GM12878 (cell line): ENCODE measurements at regions not wholly inside any gene's neighbourhood (a gene's known extent, or its start where the extent isn't known, plus 50 kb on each side); places are given as distances from the start of the nearest gene placed in this dataset.

Experiments used
- ATAC-seq: fragments of 200-7000 bp; cut with Tn5 transposase; 3 replicates; pipeline ENCODE4 v1.9.1; 2020; ENCODE audit warnings: mild to moderate bottlenecking, moderate library complexity
- BruUV-seq: library from RNA; stranded (reverse); fragments of 400-500 nt; replicated peaks from 2 replicates; lab custom pipeline; 2021; lab: Mats Ljungman, UMichigan
- CTCF ChIA-PET: fragments of 300-600 bp; sonication (Branson Sonifier 250); formaldehyde crosslinking; extraction: SDS; loops from one replicate; lab custom pipeline; 2021; ENCODE audit warnings: inconsistent platforms; lab: Yijun Ruan, JAX
- POLR2A ChIA-PET: fragments of 350-600 bp; formaldehyde crosslinking; extraction: SDS; loops from one replicate; lab custom pipeline; 2021; ENCODE audit warnings: inconsistent platforms; lab: Charles Lee
- RAD21 ChIA-PET: fragments of 300-600 bp; sonication (Branson Sonifier 250); formaldehyde crosslinking; loops from one replicate; lab custom pipeline; 2023; ENCODE audit warnings: antibody characterized with exemption; ENCODE audit not compliant: unreplicated experiment; lab: Charles Lee
- SMC1A ChIA-PET: fragments of 300-600 bp; sonication (Branson Sonifier 250); formaldehyde crosslinking; loops from one replicate; lab custom pipeline; 2023; ENCODE audit not compliant: unreplicated experiment, uncharacterized antibody; lab: Charles Lee
- DNase-seq: peaks from one replicate; pipeline ENCODE4 v3.0.0-alpha.2; 2011; ENCODE audit warnings: low read depth, low spot score
- FAIRE-seq: peaks from 3 replicates; lab custom pipeline; 2011; peaks lifted over from hg19 to GRCh38; lab: Jason Lieb, UNC
- H2AFZ ChIP-seq: 2 replicates; pipeline ENCODE4 v1.6.0; 2011; ENCODE audit warnings: low read depth, low read length, control low read depth; ENCODE audit not compliant: control insufficient read depth
- H3K27ac ChIP-seq: 2 replicates; pipeline ENCODE4 v1.5.1; 2011; ENCODE audit warnings: control low read depth; ENCODE audit not compliant: control insufficient read depth, insufficient read depth
- H3K27me3 ChIP-seq, 2 experiments: replicated peaks in 1 of 2; 2 replicates each; pipeline versions ENCODE4 v1.6.0 to v1.6.1; 2011; ENCODE audit warnings: low read length in 1 of 2; ENCODE audit not compliant: control insufficient read depth in 2 of 2, insufficient read depth in 2 of 2
- H3K36me3 ChIP-seq, 2 experiments: 2 replicates each; pipeline ENCODE4 v1.5.1; 2011; ENCODE audit warnings: low read length in 1 of 2; ENCODE audit not compliant: control insufficient read depth in 2 of 2, insufficient read depth in 2 of 2
- H3K4me1 ChIP-seq: 2 replicates; pipeline ENCODE4 v1.6.1; 2011; ENCODE audit warnings: mild to moderate bottlenecking, low read length, moderate library complexity, mixed read lengths; ENCODE audit not compliant: control insufficient read depth, insufficient read depth
- H3K4me2 ChIP-seq: 2 replicates; pipeline ENCODE4 v1.6.0; 2011; ENCODE audit warnings: control low read depth; ENCODE audit not compliant: control insufficient read depth, insufficient read depth
- H3K4me3 ChIP-seq: fragments of 200-600 bp; sonication (generic); 2 replicates; pipeline ENCODE4 v1.5.1; 2016
- H3K79me2 ChIP-seq: 2 replicates; pipeline ENCODE4 v1.6.0; 2011; ENCODE audit warnings: low read length; ENCODE audit not compliant: control insufficient read depth, insufficient read depth
- H3K9ac ChIP-seq: 2 replicates; pipeline ENCODE4 v1.8.0; 2011; ENCODE audit warnings: low read length, control low read depth, mixed read lengths; ENCODE audit not compliant: control insufficient read depth, insufficient read depth
- H3K9me3 ChIP-seq: replicated peaks from 3 replicates; pipeline ENCODE4 v1.5.1; 2011; ENCODE audit warnings: mild to moderate bottlenecking, low read length; ENCODE audit not compliant: control insufficient read depth, insufficient read depth
- H4K20me1 ChIP-seq: 2 replicates; pipeline ENCODE4 v1.6.0; 2011; ENCODE audit not compliant: control insufficient read depth, insufficient read depth
- CBX3 ChIP-seq: fragments of 200-600 bp; sonication (generic); IDR thresholded peaks from 2 replicates; pipeline ENCODE4 v1.6.1; 2016; ENCODE audit warnings: low read depth, borderline replicate concordance
- CREB1 ChIP-seq: IDR thresholded peaks from 2 replicates; pipeline ENCODE4 v1.6.1; 2012; ENCODE audit warnings: low read depth, mild to moderate bottlenecking, inconsistent platforms
- CREM ChIP-seq: IDR thresholded peaks from 2 replicates; pipeline ENCODE4 v1.6.1; 2014; ENCODE audit warnings: antibody characterized with exemption, low read depth
- ETV6 ChIP-seq, 2 experiments: fragments of 450-650 bp in 1 of 2; IDR thresholded peaks in 1 of 2; conservative IDR thresholded peaks in 1 of 2; 2 replicates each; pipeline ENCODE4 v1.6.1; 2014; ENCODE audit warnings: antibody characterized with exemption in 1 of 2, borderline replicate concordance in 1 of 2, low read depth in 1 of 2, mild to moderate bottlenecking in 1 of 2, moderate library complexity in 1 of 2
- FOXM1 ChIP-seq: IDR thresholded peaks from 2 replicates; pipeline ENCODE4 v1.6.1; 2012; ENCODE audit warnings: low read depth, mild to moderate bottlenecking, inconsistent platforms, low read length, moderate library complexity
- HDAC6 ChIP-seq: fragments of 200-600 bp; sonication (generic); IDR thresholded peaks from one replicate; pipeline ENCODE4 v1.8.0; 2017; ENCODE audit warnings: antibody characterized with exemption; ENCODE audit not compliant: unreplicated experiment
- IKZF1 ChIP-seq: fragments of 450-650 bp; conservative IDR thresholded peaks from 2 replicates; pipeline ENCODE4 v1.6.1; 2017; ENCODE audit warnings: antibody characterized with exemption, mild to moderate bottlenecking
- JUNB ChIP-seq: IDR thresholded peaks from 2 replicates; pipeline ENCODE4 v1.6.1; 2016; ENCODE audit warnings: antibody characterized with exemption, mild to moderate bottlenecking
- JUND ChIP-seq: IDR thresholded peaks from 2 replicates; pipeline ENCODE4 v1.6.1; 2012; ENCODE audit warnings: low read depth, mild to moderate bottlenecking, low read length, improper control_type of control experiment, moderate library complexity
- MTA2 ChIP-seq: fragments of 450-650 bp; IDR thresholded peaks from 2 replicates; pipeline ENCODE4 v1.6.1; 2016; ENCODE audit warnings: low read depth, mild to moderate bottlenecking, moderate library complexity
- NFIC ChIP-seq: IDR thresholded peaks from 2 replicates; pipeline ENCODE4 v1.6.1; 2012; ENCODE audit warnings: low read depth, mild to moderate bottlenecking, inconsistent platforms, low read length, moderate library complexity
- PAX5 ChIP-seq: IDR thresholded peaks from 2 replicates; pipeline ENCODE4 v1.6.1; 2011; ENCODE audit warnings: low read depth, low read length, borderline replicate concordance
- POU2F2 ChIP-seq: IDR thresholded peaks from 3 replicates; pipeline ENCODE4 v1.6.1; 2011; ENCODE audit warnings: low read depth, mild to moderate bottlenecking, low read length, borderline replicate concordance
- RELA ChIP-seq: fragments of 450-650 bp; IDR thresholded peaks from 2 replicates; pipeline ENCODE4 v1.8.0; 2014; ENCODE audit warnings: borderline replicate concordance; ENCODE audit not compliant: partially characterized antibody
- SPI1 ChIP-seq: IDR thresholded peaks from 2 replicates; pipeline ENCODE4 v1.6.1; 2011; ENCODE audit warnings: low read depth, mild to moderate bottlenecking, low read length, moderate library complexity, borderline replicate concordance; ENCODE audit not compliant: insufficient read depth
- STAT1 ChIP-seq: fragments of 450-650 bp; conservative IDR thresholded peaks from 2 replicates; pipeline ENCODE4 v1.6.1; 2014; ENCODE audit warnings: antibody characterized with exemption, mild to moderate bottlenecking
- TAF1 ChIP-seq: IDR thresholded peaks from 2 replicates; pipeline ENCODE4 v1.6.1; 2011; ENCODE audit warnings: mild to moderate bottlenecking, low read depth, low read length, borderline replicate concordance
- TCF12 ChIP-seq: IDR thresholded peaks from 2 replicates; pipeline ENCODE4 v1.6.1; 2011; ENCODE audit warnings: low read depth, mild to moderate bottlenecking, low read length
- TCF3 ChIP-seq: IDR thresholded peaks from 2 replicates; pipeline ENCODE4 v1.6.1; 2012; ENCODE audit warnings: low read depth, mild to moderate bottlenecking, low read length, borderline replicate concordance; ENCODE audit not compliant: insufficient read depth
- YY1 ChIP-seq: IDR thresholded peaks from 2 replicates; pipeline ENCODE4 v1.6.1; 2011; ENCODE audit warnings: low read depth, mild to moderate bottlenecking, low read length
- WGBS: methylation state at CpG from one replicate; pipeline ENCODE4 v1.1.6; 2016; ENCODE audit warnings: low lambda C conversion rate; ENCODE audit not compliant: insufficient replicate concordance, insufficient coverage; ENCODE audit errors: missing lambda C conversion rate; 5-methylcytosine and 5-hydroxymethylcytosine counted together
- in situ Hi-C: fragments of 300-500 bp; cut with MboI; formaldehyde crosslinking; loops from 9 replicates; pipeline ENCODE4 v1.14.3; 2018; ENCODE audit warnings: mixed read lengths
- intact Hi-C: fragments of 100-400 bp; cut with micrococcal nuclease; formaldehyde crosslinking; loops from one replicate; pipeline ENCODE4 v1.14.2; 2022; ENCODE audit not compliant: unreplicated experiment
- TF ChIP-seq, protein P1 (sequence below): fragments of 450-650 bp; IDR thresholded peaks from 2 replicates; pipeline ENCODE4 v1.6.1; 2017; ENCODE audit warnings: mild to moderate bottlenecking
- TF ChIP-seq, protein P2 (sequence below): fragments of 450-650 bp; IDR thresholded peaks from 2 replicates; pipeline ENCODE4 v1.6.1; 2017; ENCODE audit warnings: low read depth, mild to moderate bottlenecking, moderate library complexity

DNA sequence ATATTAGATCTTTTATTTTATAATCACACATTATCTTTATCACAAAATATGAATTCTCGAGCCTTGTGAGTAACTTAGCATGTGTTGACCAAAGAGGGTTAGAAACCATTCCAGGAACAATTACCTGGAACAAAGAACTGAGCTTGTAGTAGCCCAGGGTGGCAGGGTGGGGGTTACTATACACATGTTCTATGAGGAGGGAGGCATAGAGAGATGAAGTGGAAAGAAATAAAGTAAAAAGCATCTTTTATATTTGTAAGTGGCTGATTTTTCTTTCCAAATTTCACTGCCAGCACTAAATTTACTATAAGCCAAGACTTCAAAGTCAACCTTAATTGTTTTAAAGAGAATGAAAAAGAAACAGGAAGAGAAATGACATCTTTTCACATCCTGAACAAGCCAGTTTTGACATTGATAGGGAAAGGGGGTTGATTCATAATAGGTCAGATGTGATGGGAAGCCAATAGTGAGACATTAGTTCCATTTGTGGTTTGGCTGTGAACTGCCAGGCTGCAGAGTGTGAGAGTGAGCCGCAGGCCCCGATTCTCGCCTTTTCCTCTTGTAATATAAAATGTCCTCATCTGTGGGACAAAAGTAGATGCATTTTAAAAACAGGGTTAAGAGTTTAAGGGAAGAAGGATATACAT is 52.7 kb upstream of the MYB start:
- Histone ChIP-seq H4K20me1 (no peaks in the 10 kb centered on the region), H3K4me3 (no peak overlapping the region), H3K27me3 (no peaks in the 10 kb centered on the region), H3K9ac (no peak overlapping the region), H3K79me2 (no peaks in the 10 kb centered on the region), H3K9me3 (no peaks in the 10 kb centered on the region), H3K4me2 (peak overlapping the region; percentile 41; the same call in 1 of the 2 replicates), H2AFZ (peak overlapping the region; percentile 11), H3K4me1 (peaks cover 8% of the 10 kb centered on the region), H3K27ac (peak overlapping the region; percentile 45; the same call in 1 of the 2 replicates), H3K36me3 (no peaks in the 10 kb centered on the region)
- ChIA-PET RAD21 (interaction anchor here (0.7 to 2.5 kb wide), 13 partner anchors 9 to 124 kb away, joined by 3 to 30 read pairs (median 4); no protein-coding TSS in a partner anchor), POLR2A (interaction anchor here (0.6 to 1.6 kb wide), 12 partner anchors 11 to 286 kb away, joined by 3 to 10 read pairs (median 4); no protein-coding TSS in a partner anchor), SMC1A (interaction anchor here (0.7 to 7.3 kb wide), 23 partner anchors 9 to 1636 kb away, joined by 3 to 56 read pairs (median 5); partner anchors contain the start of gene HBS1L), CTCF (interaction anchor here (0.6 to 3.4 kb wide), 13 partner anchors 13 to 188 kb away, joined by 3 to 21 read pairs (median 4); no protein-coding TSS in a partner anchor)
- WGBS: 49% methylated on average over 4 of the region's 4 CpGs
- FAIRE-seq (peak; percentile 74), ATAC-seq (peak; percentile 97), DNase-seq (no peak)
- intact Hi-C loops: no loop called here
- BruUV-seq: no TSS peak
- in situ Hi-C loops: no loop called here
- no peak for TF ChIP-seq POU2F2
- TF ChIP-seq, protein P1, sequence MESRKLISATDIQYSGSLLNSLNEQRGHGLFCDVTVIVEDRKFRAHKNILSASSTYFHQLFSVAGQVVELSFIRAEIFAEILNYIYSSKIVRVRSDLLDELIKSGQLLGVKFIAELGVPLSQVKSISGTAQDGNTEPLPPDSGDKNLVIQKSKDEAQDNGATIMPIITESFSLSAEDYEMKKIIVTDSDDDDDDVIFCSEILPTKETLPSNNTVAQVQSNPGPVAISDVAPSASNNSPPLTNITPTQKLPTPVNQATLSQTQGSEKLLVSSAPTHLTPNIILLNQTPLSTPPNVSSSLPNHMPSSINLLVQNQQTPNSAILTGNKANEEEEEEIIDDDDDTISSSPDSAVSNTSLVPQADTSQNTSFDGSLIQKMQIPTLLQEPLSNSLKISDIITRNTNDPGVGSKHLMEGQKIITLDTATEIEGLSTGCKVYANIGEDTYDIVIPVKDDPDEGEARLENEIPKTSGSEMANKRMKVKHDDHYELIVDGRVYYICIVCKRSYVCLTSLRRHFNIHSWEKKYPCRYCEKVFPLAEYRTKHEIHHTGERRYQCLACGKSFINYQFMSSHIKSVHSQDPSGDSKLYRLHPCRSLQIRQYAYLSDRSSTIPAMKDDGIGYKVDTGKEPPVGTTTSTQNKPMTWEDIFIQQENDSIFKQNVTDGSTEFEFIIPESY: no peak
- no peak for TF ChIP-seq TCF3
- TF ChIP-seq MTA2: peak; percentile 54; the same call in 1 of the 2 replicates
- peak; percentile 77; the same call in 1 of the 2 replicates for TF ChIP-seq NFIC
- peak; percentile 56 for TF ChIP-seq IKZF1
- TF ChIP-seq STAT1: no peak
- 0 out of 2 replicates have a peak, but pooled peaks have one; percentile 32 for TF ChIP-seq JUND
- no peak for TF ChIP-seq CREB1
- TF ChIP-seq TCF12: no peak
- 0 out of 2 replicates have a peak, but pooled peaks have one; percentile 14 for TF ChIP-seq YY1
- peak; percentile 54; the same call in 1 of the 2 replicates for TF ChIP-seq FOXM1
- no peak for TF ChIP-seq SPI1
- TF ChIP-seq, protein P2, sequence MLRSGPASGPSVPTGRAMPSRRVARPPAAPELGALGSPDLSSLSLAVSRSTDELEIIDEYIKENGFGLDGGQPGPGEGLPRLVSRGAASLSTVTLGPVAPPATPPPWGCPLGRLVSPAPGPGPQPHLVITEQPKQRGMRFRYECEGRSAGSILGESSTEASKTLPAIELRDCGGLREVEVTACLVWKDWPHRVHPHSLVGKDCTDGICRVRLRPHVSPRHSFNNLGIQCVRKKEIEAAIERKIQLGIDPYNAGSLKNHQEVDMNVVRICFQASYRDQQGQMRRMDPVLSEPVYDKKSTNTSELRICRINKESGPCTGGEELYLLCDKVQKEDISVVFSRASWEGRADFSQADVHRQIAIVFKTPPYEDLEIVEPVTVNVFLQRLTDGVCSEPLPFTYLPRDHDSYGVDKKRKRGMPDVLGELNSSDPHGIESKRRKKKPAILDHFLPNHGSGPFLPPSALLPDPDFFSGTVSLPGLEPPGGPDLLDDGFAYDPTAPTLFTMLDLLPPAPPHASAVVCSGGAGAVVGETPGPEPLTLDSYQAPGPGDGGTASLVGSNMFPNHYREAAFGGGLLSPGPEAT: peak; percentile 45; the same call in 1 of the 2 replicates
- peak in 1 of 2 experiments; percentile 54; a peak in 1 of 4 replicates for TF ChIP-seq ETV6 (conservative IDR thresholded peaks at IDR 0.05 in 1 of 2, IDR thresholded peaks at IDR 0.05 in 1 of 2; ENCODE audit: borderline replicate concordance in 1 of 2, low read depth in 1 of 2)
- no peak for TF ChIP-seq TAF1
- TF ChIP-seq JUNB: peak; percentile 37; the same call in 1 of the 2 replicates
- TF ChIP-seq CBX3: no peak
- no peak for TF ChIP-seq RELA
- peak; percentile 54; the same call in 1 of the 2 replicates for TF ChIP-seq CREM
- no peak for TF ChIP-seq PAX5
- no peak for TF ChIP-seq HDAC6
